ENCODE measurements at regions not wholly inside any gene's neighbourhood (a gene's known extent, or its start where the extent isn't known, plus 50 kb on each side); places are given as distances from the start of the nearest gene placed in this dataset.

DNA sequence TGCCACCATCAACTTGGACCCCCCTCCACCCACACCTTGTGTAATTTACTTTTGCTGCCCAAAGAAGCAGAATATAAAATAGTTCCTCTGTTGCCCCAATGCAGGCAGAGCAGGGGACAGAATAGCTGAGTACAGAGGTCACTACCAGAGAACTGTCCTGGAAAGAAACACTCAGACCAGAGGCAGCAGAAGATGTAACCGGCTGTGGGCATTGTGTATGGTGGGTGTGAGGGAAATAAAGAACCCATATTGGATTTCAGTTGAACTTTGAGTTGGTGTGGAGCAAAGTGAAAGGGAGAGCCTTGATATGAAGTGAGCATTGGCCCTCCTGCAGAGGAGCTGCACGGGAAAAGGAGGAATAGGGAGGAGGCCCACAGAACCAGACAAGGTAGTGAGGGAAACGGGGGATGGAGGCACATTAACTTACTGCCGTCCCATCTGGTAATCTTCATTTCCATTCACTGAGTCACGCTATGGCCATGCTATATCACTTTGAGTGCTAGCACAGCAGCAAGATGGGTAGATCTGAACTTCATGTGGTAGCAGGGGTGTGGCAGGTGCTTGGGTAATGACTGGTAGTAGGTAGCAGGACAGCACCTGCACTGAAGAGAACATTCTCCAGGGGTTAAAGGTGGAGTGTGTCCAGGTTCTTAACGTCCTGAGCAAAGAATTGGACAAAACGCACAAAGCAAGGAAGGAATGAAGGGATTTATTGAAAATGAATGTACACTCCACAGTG is 56.3 kb upstream of the FBXO28 start:
- Histone ChIP-seq H3K36me3 (replicated peaks; ENCODE audit: insufficient read depth, low read depth) (no peaks in the 10 kb centered on the region), H3K9me3 (ENCODE audit: low read depth) (no peaks in the 10 kb centered on the region), H3K4me1 (ENCODE audit: insufficient read depth) (no peaks in the 10 kb centered on the region), H3K27me3 (no peaks in the 10 kb centered on the region), H3K27ac (no peak overlapping the region), H3K4me3 (no peak overlapping the region), H2AFZ (no peak overlapping the region), H4K20me1 (ENCODE audit: insufficient read depth, poor library complexity, severe bottlenecking) (no peaks in the 10 kb centered on the region), H3K9me2 (replicated peaks; ENCODE audit: insufficient read depth) (no peaks in the 10 kb centered on the region), H3K4me2 (no peak overlapping the region), H3K79me2 (no peaks in the 10 kb centered on the region)
- no peak for TF ChIP-seq EZH2phosphoT487 (IDR thresholded peaks at IDR 0.05; ENCODE audit: low read depth, severe bottlenecking, unreplicated experiment)
- TF ChIP-seq, protein P1, sequence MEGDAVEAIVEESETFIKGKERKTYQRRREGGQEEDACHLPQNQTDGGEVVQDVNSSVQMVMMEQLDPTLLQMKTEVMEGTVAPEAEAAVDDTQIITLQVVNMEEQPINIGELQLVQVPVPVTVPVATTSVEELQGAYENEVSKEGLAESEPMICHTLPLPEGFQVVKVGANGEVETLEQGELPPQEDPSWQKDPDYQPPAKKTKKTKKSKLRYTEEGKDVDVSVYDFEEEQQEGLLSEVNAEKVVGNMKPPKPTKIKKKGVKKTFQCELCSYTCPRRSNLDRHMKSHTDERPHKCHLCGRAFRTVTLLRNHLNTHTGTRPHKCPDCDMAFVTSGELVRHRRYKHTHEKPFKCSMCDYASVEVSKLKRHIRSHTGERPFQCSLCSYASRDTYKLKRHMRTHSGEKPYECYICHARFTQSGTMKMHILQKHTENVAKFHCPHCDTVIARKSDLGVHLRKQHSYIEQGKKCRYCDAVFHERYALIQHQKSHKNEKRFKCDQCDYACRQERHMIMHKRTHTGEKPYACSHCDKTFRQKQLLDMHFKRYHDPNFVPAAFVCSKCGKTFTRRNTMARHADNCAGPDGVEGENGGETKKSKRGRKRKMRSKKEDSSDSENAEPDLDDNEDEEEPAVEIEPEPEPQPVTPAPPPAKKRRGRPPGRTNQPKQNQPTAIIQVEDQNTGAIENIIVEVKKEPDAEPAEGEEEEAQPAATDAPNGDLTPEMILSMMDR (IDR thresholded peaks at IDR 0.05; ENCODE audit: poor library complexity) = no peak
- no peak for TF ChIP-seq EZH2 (IDR thresholded peaks at IDR 0.05; ENCODE audit: borderline replicate concordance)
- WGBS (ENCODE audit: low lambda C conversion rate, missing lambda C conversion rate) = 80% methylated on average over 7 of the region's 7 CpGs
- no peak for DNase-seq (ENCODE audit: low spot score)

DNA sequence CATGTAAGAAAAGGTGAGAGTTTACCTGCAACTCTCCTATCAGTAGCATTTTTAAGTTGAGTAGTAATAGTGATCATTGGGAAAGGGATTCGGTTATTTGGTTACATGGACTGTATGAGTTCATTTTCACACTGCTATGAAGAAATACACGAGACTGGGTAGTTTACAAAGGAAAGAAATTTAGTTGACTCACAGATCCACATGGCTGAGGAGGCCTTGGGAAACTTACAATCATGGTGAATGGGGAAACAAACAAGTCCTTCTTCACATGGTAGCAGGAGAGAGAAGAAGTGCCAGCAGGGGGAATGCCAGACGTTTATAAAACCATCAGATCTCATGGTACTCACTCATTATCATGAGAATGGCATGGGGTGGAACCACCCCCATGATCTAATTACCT is 59.3 kb upstream of the FBXO28 start:
- 66% methylated on average over 3 of the region's 3 CpGs for WGBS (ENCODE audit: low lambda C conversion rate, missing lambda C conversion rate)

DNA sequence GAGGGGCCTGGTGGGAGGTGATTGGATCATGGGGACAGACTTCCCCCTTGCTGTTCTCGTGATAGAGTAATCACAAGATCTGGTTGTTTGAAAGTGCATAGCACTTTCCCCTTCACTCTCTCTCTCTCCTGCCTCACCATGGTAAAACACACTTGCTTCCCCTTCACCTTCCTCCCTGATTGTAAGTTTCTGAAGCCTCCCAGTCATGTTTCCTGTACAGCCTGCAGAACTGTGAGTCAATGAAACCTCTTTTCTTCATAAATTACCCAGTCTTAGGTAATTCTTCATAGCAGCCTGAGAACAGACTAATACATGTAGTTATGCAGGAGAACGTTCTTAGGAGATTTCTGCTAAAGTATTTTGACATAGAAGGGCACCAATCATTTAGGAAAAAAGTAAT is 59.9 kb upstream of the FBXO28 start:
- no peak for DNase-seq (ENCODE audit: low spot score)
- Histone ChIP-seq H3K27ac (no peak overlapping the region), H3K9me2 (replicated peaks; ENCODE audit: insufficient read depth) (no peaks in the 10 kb centered on the region), H3K27me3 (no peaks in the 10 kb centered on the region), H3K9me3 (ENCODE audit: low read depth) (no peaks in the 10 kb centered on the region), H2AFZ (no peak overlapping the region), H3K4me1 (ENCODE audit: insufficient read depth) (no peaks in the 10 kb centered on the region), H3K4me3 (no peak overlapping the region), H3K4me2 (no peak overlapping the region), H3K36me3 (replicated peaks; ENCODE audit: insufficient read depth, low read depth) (no peaks in the 10 kb centered on the region), H4K20me1 (ENCODE audit: insufficient read depth, poor library complexity, severe bottlenecking) (no peaks in the 10 kb centered on the region), H3K79me2 (no peaks in the 10 kb centered on the region)
- 73% methylated on average over 2 of the region's 2 CpGs for WGBS (ENCODE audit: low lambda C conversion rate, missing lambda C conversion rate)
- TF ChIP-seq EZH2phosphoT487 (IDR thresholded peaks at IDR 0.05; ENCODE audit: low read depth, severe bottlenecking, unreplicated experiment) (no peak), EZH2 (IDR thresholded peaks at IDR 0.05; ENCODE audit: borderline replicate concordance) (no peak)
- TF ChIP-seq, protein P1 (IDR thresholded peaks at IDR 0.05; ENCODE audit: poor library complexity) = no peak

More for the DNA sequence above, 59.3 kb upstream of the FBXO28 start:
- DNase-seq (ENCODE audit: low spot score) = no peak
- no peak overlapping the region for H3K27ac ChIP-seq
- no peak overlapping the region for H2AFZ ChIP-seq
- no peaks in the 10 kb centered on the region for H3K9me2 ChIP-seq (replicated peaks; ENCODE audit: insufficient read depth)
- H3K9me3 ChIP-seq (ENCODE audit: low read depth) = no peaks in the 10 kb centered on the region
- no peaks in the 10 kb centered on the region for H4K20me1 ChIP-seq (ENCODE audit: insufficient read depth, poor library complexity, severe bottlenecking)
- no peak overlapping the region for H3K4me3 ChIP-seq
- no peaks in the 10 kb centered on the region for H3K36me3 ChIP-seq (replicated peaks; ENCODE audit: insufficient read depth, low read depth)
- H3K4me2 ChIP-seq = no peak overlapping the region
- H3K4me1 ChIP-seq (ENCODE audit: insufficient read depth) = no peaks in the 10 kb centered on the region
- TF ChIP-seq EZH2 (IDR thresholded peaks at IDR 0.05; ENCODE audit: borderline replicate concordance) (no peak), EZH2phosphoT487 (IDR thresholded peaks at IDR 0.05; ENCODE audit: low read depth, severe bottlenecking, unreplicated experiment) (no peak)
- TF ChIP-seq, protein P1 (IDR thresholded peaks at IDR 0.05; ENCODE audit: poor library complexity) = no peak
- no peaks in the 10 kb centered on the region for H3K27me3 ChIP-seq
- no peaks in the 10 kb centered on the region for H3K79me2 ChIP-seq
